ENCODE measurements at regions not wholly inside any gene's neighbourhood (a gene's known extent, or its start where the extent isn't known, plus 50 kb on each side); places are given as distances from the start of the nearest gene placed in this dataset.
A peak's percentile ranks its signal among the peaks of the same experiment; 100 is the strongest.

GRCh38 chr2:180523621-180524340 lies 456.6 kb upstream of the UBE2E3 start:
- peak in 1 of 2 experiments; percentile 14 for DNase-seq

GRCh38 chr2:180520921-180521581 lies 459.4 kb upstream of the UBE2E3 start:
- DNase-seq = no peak

GRCh38 chr2:180520206-180520605 lies 460.2 kb upstream of the UBE2E3 start:
- peak; percentile 41 to 43 for DNase-seq

- no peak for DNase-seq
Measured at GRCh38 chr2:180519276-180519675, 461.1 kb upstream of the UBE2E3 start.

- DNase-seq = no peak
Measured at GRCh38 chr2:180516232-180516631, 464.2 kb upstream of the UBE2E3 start.

GRCh38 chr2:180513389-180513788 lies 467.0 kb upstream of the UBE2E3 start:
- no peak for DNase-seq

- DNase-seq = no peak
Measured at GRCh38 chr2:180508458-180508857, 471.9 kb upstream of the UBE2E3 start.

- DNase-seq = no peak
Measured at GRCh38 chr2:180507028-180507427, 473.4 kb upstream of the UBE2E3 start.

GRCh38 chr2:180505203-180505602 lies 475.2 kb upstream of the UBE2E3 start:
- no peak for DNase-seq

GRCh38 chr2:180497621-180498152 lies 482.7 kb upstream of the UBE2E3 start:
- no peak for DNase-seq

- DNase-seq = no peak
Measured at GRCh38 chr2:180495606-180496005, 484.8 kb upstream of the UBE2E3 start.

GRCh38 chr2:180494286-180494685 lies 486.1 kb upstream of the UBE2E3 start:
- DNase-seq = no peak

GRCh38 chr2:180482696-180483095 lies 475.6 kb upstream of the CWC22 start:
- DNase-seq = no peak

- no peak for DNase-seq
Measured at GRCh38 chr2:180481998-180482397, 474.9 kb upstream of the CWC22 start.

GRCh38 chr2:180478883-180479282 lies 471.8 kb upstream of the CWC22 start:
- DNase-seq = no peak

GRCh38 chr2:180474716-180475115 lies 467.6 kb upstream of the CWC22 start:
- DNase-seq = no peak

- DNase-seq = no peak
Measured at GRCh38 chr2:180473456-180473855, 466.4 kb upstream of the CWC22 start.

GRCh38 chr2:180472133-180472532 lies 465.0 kb upstream of the CWC22 start:
- DNase-seq = no peak

GRCh38 chr2:180463608-180464007 lies 456.5 kb upstream of the CWC22 start:
- DNase-seq = no peak

- no peak for DNase-seq
Measured at GRCh38 chr2:180461761-180462160, 454.7 kb upstream of the CWC22 start.

GRCh38 chr2:180456801-180457200 lies 449.7 kb upstream of the CWC22 start:
- no peak for DNase-seq

- DNase-seq = no peak
Measured at GRCh38 chr2:180450841-180451240, 443.7 kb upstream of the CWC22 start.

GRCh38 chr2:180449171-180449915 lies 442.2 kb upstream of the CWC22 start:
- no peak for DNase-seq

- DNase-seq = no peak
Measured at GRCh38 chr2:180446492-180446891, 439.4 kb upstream of the CWC22 start.

Measured in Kasumi-1 (cell line).